ENCODE measurements at regions not wholly inside any gene's neighbourhood (a gene's known extent, or its start where the extent isn't known, plus 50 kb on each side); places are given as distances from the start of the nearest gene placed in this dataset.

GRCh38 chr2:145258903-145259579 lies 739.1 kb upstream of the ZEB2 start:
- DNase-seq: no peak

DNA sequence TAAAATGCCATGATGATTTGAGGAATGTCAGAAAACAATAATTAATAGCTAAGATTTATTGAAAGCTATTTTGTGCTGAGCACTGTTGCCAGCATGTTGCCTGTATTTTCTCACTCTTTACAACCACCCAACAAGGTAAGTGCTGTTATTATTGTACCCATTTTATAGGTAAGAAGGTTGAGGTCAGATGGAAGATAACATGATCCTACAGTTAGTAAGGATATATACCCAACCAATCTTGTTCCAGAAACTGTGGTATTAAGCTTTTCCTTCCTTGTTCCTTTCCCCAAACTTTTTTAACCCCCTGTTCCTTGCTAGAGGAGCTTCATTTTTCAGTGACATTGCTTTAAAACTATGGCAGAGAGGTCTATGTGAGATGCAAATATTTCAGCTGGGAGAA lies 738.0 kb upstream of the ZEB2 start:
- DNase-seq: no peak

DNA sequence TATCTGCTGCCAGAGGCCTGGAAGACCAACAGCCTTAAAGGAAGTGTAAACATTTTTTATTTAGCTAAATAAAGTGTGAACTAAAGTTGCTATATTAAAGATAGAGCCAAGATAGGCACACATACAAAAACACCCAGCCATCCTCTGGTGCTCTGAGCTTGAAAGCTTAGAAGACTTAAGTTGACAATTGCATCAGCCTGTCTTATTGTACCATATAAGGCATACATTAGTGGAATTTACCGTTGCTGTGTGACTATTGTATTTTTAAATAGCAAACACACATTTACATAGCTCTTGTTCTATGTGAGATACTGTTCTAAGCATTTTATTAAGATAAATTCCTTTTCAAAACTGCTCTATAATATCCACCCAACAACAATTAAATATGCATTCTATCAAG lies 736.6 kb upstream of the ZEB2 start:
- DNase-seq: no peak

DNA sequence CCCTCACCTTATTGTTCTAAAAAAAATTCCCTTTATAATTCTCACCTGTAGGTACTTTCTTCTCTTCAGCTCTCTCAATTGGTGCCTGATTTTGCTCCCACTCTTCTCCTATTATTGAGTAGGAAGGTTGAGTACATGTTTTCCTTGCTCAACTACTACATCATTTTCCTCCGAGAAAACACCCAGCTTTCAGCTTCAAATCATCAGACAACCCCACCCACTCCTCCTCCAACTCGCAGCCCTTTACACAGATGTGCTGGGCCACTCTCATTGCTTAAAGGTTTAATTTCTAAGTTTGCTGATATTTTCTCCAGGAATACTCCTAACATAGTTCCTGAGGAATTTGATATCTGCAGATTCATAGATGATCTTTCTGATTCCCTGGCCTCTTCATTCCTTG lies 734.4 kb upstream of the ZEB2 start:
- DNase-seq: no peak

- no peak for DNase-seq
These were observed 733.6 kb upstream of the ZEB2 start for GRCh38 chr2:145253492-145253891.

- DNase-seq: no peak
These were observed 725.5 kb upstream of the ZEB2 start for GRCh38 chr2:145245268-145245870.

- DNase-seq: no peak
These were observed 715.4 kb upstream of the ZEB2 start for GRCh38 chr2:145235312-145235711.

DNA sequence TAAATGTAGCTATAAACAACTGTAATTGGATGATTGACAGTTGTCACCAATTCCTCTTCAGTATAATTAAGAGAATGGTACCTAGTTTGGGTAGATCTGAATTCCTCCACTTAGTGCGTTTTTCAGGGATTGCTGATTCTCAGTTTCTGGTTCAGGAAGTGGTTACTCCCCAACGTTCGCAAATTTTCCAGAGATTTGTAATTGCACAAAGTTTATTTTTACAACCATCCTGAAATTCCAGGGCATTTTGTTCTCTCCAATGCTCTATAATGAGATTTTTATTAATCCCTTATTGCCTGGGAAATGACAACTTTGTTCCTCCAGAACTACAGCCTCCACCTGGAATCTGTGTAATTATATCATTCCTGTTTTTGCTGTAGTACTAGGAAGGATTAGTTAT lies 710.6 kb upstream of the ZEB2 start:
- no peak for DNase-seq

GRCh38 chr2:145228506-145228905 lies 708.6 kb upstream of the ZEB2 start:
- DNase-seq: no peak

GRCh38 chr2:145226901-145227300 lies 707.0 kb upstream of the ZEB2 start:
- DNase-seq: no peak

DNA sequence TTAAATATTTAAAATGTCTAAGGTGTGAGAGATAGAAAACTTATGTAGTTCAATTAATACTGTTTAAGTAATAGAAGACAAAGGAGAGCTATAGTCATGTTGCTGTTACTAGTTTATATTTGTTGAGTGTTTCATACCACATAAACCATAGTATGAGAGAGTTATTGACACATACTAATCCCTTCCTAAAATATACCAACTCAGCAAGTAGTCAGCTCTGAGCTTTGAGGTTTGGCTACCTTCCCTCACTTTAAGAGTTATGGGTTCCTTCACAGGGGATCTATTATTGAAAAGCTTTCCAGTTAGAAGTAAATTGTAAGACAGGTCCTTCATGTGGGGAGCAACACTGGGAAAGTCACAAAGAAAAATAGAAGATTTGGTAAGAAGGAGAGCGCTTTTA lies 701.6 kb upstream of the ZEB2 start:
- no peak for DNase-seq

DNA sequence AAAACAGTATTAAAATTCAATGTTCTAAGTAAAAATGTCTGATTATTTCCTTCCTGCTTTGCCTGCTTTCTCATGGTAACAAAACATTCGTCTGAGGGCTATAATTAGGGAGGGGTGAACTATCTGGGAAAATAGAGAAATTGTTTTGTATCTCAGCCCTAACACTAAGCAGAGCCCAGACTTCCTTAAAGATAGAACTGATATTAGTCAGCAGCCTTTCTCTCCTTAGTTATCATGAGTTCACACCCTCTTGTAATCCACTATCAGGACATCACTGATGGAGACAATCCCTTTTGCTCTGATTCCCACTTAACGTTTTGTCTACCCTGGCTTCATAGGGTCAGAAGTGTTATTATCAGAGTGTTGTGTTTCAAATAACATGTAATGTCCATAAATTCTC lies 701.1 kb upstream of the ZEB2 start:
- no peak for DNase-seq

GRCh38 chr2:145220496-145220895 lies 700.6 kb upstream of the ZEB2 start:
- no peak for DNase-seq

DNA sequence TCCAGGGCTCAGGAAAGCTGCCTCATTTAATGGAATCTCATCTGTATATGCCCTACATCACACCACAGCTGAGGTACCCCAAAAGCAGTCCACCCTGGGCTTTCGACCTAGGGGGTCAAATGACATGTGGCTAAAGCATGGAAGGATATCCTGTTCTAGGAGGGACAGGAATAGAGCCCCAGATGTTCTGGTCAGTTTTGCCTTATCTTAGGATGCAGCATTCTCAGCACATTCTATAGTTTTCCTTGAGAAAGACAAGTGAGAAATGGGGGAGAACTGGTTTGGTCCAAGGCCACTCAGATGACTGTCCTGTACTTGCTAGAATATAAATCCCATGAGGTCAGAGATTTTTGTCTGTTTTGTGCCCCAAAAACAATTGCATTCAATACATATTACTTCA lies 688.0 kb upstream of the ZEB2 start:
- no peak for DNase-seq

DNA sequence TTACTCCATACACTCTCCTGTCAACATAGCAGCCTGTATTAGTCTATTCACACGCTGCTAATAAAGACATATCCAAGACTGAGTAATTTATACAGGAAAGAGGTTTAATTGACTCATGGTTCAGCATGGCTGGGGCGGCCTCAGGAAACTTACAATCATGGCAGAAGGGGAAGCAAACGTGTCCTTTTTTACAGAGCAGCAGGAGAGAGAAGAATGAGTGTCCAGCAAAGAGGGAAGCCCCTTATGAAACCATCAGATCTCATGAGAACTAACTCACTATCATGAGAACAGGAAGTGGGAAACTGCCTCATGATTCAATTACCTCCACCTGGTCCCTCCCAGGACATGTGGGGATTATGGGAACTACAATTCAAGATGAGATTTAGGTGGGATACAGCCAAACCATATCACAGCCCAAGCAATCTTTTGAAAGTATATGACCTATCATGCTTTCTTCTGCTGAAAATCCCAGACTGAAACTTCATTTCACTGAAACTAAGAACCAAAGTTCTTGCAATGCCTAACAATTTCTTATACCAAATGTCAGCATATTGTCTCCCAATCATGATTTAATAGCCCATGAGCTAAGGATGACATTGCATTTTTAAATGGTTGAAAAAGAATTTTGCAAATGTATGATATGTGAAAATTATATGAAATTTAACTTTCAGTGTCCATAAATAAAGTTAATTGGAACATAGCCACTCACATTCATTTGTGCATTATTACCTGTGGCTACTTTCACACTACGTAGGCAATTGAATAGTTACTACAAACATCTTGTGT lies 686.8 kb upstream of the ZEB2 start:
- no peak for DNase-seq

GRCh38 chr2:145203891-145204290 lies 684.0 kb upstream of the ZEB2 start:
- no peak for DNase-seq

GRCh38 chr2:145199827-145200706 lies 680.1 kb upstream of the ZEB2 start:
- DNase-seq: no peak

DNA sequence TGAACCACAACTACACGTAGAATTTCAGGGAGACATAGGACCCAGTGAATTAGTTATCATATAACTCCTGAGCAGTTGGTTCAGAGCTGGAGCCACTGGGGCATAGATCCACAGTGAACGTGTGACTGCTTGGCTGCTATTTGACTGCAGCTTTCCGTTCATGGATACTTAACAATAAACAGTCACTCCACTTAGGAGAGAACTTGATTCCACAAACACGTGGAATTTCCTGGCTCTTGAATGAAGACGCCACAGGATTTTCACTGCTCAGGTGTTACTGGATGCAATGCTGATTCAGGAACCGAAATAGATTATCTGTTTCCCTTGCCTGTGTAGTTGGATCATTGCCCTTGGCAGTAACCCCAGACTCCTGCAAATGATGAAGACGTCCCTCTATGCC lies 679.1 kb upstream of the ZEB2 start:
- no peak for DNase-seq

- DNase-seq: no peak
These were observed 678.6 kb upstream of the ZEB2 start for GRCh38 chr2:145198555-145198954.

GRCh38 chr2:145197944-145198343 lies 678.0 kb upstream of the ZEB2 start:
- no peak for DNase-seq

DNA sequence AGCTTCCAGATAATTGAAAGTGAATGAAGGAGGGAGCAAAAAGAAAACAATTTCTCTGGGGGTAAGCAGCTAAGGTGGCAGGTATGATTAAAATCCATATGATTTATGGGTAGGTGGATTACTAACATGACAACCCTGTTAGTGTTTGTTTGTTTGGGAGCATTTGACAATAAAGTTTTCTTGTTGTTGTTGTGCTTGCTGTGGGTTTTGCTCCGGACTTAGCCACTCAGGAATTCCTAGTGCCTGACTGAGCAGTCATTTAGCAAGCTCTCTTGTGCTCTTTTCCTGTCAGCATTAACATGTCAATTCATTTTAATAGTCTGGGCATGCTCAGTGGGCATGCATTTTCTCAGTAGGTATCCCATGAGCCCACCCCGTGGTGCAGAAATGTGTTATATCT lies 674.8 kb upstream of the ZEB2 start:
- DNase-seq: no peak

GRCh38 chr2:145190031-145190703 lies 670.2 kb upstream of the ZEB2 start:
- no peak for DNase-seq

GRCh38 chr2:145186303-145186702 lies 666.4 kb upstream of the ZEB2 start:
- no peak for DNase-seq
